HCT116 (cell line): ENCODE measurements at regions not wholly inside any gene's neighbourhood (a gene's known extent, or its start where the extent isn't known, plus 50 kb on each side); places are given as distances from the start of the nearest gene placed in this dataset.
A peak's percentile ranks its signal among the peaks of the same experiment; 100 is the strongest.

Experiments
- ATAC-seq: fragments of 200-7000 bp; cut with Tn5 transposase; 2 replicates; pipeline ENCODE4 v1.9.1; 2020; ENCODE audit warnings: mild to moderate bottlenecking, moderate library complexity
- BruUV-seq: library from RNA; stranded (reverse); fragments of 400-500 nt; replicated peaks from 2 replicates; lab custom pipeline; 2021; lab: Mats Ljungman, UMichigan
- CTCF ChIA-PET: fragments of 300-600 bp; sonication (Branson Sonifier 250); formaldehyde crosslinking; loops from one replicate; lab custom pipeline; 2021; ENCODE audit warnings: antibody characterized with exemption; lab: Charles Lee
- POLR2A ChIA-PET: fragments of 300-600, 350-600 bp; sonication (Branson Sonifier 250); formaldehyde crosslinking; loops from one replicate; lab custom pipeline; 2021; ENCODE audit warnings: antibody characterized with exemption; lab: Charles Lee
- RAD21 ChIA-PET, 2 experiments: fragments of 300-600 bp; sonication (Branson Sonifier 250); formaldehyde crosslinking; loops; one replicate each; lab custom pipeline; 2023; ENCODE audit warnings: low total read pairs in 2 of 2; ENCODE audit not compliant: uncharacterized antibody in 2 of 2, unreplicated experiment in 2 of 2, low non-redundant PET in 1 of 2; lab: Charles Lee
- DNase-seq: peaks from one replicate; pipeline ENCODE4 v3.0.0-alpha.2; 2010; ENCODE audit warnings: low read depth, low spot score
- H2AFZ ChIP-seq: fragments of 200-600 bp; shearing (Covaris generic), sonication (generic); 2 replicates; pipeline ENCODE4 v1.6.1; 2017; ENCODE audit warnings: low read depth, mixed run types, mixed read lengths, antibody characterized with exemption, low read length; ENCODE audit not compliant: poor library complexity, severe bottlenecking
- H3K27ac ChIP-seq: 2 replicates; pipeline ENCODE4 v1.5.1; 2012; ENCODE audit warnings: low read depth, low read length
- H3K27me3 ChIP-seq: fragments of 200-600 bp; sonication (generic); 2 replicates; pipeline ENCODE4 v1.6.1; 2016; ENCODE audit warnings: mixed run types, low read length, mixed read lengths; ENCODE audit not compliant: insufficient read depth
- H3K36me3 ChIP-seq, 2 experiments: fragments of 200-500 bp in 1 of 2; fragments of 200-600 bp in 1 of 2; sonication (Bioruptor generic) in 1 of 2; sonication (generic) in 1 of 2; 2 replicates each; pipeline versions ENCODE4 v1.5.1 to v1.6.1; 2014 to 2016; ENCODE audit warnings: low read length in 2 of 2, inconsistent platforms in 1 of 2, mixed read lengths in 1 of 2, mixed run types in 1 of 2; ENCODE audit not compliant: insufficient read depth in 2 of 2, control insufficient read depth in 1 of 2
- H3K4me1 ChIP-seq, 2 experiments: fragments of 200-600 bp in 1 of 2; sonication (generic) in 1 of 2; 2 replicates each; pipeline versions ENCODE4 v1.5.1 to v1.6.1; 2012 to 2017; ENCODE audit warnings: low read length in 2 of 2, inconsistent platforms in 1 of 2, mild to moderate bottlenecking in 1 of 2, mixed read lengths in 1 of 2, mixed run types in 1 of 2, moderate library complexity in 1 of 2; ENCODE audit not compliant: insufficient read depth in 2 of 2, control insufficient read depth in 1 of 2
- H3K4me2 ChIP-seq: fragments of 200-600 bp; sonication (generic); 2 replicates; pipeline ENCODE4 v1.6.1; 2017; ENCODE audit warnings: mixed run types, low read length, mixed read lengths
- H3K4me3 ChIP-seq, 2 experiments: fragments of 200-600 bp in 1 of 2; sonication (generic) in 1 of 2; replicated peaks in 1 of 2; 2 replicates each; pipeline ENCODE4 v1.5.1; 2011 to 2016; ENCODE audit warnings: low read length in 2 of 2, control low read depth in 1 of 2, low read depth in 1 of 2, mild to moderate bottlenecking in 1 of 2, mixed read lengths in 1 of 2, mixed run types in 1 of 2
- H3K79me2 ChIP-seq: fragments of 200-600 bp; sonication (generic); 2 replicates; pipeline ENCODE4 v1.6.1; 2017; ENCODE audit warnings: mild to moderate bottlenecking, mixed run types, low read length, moderate library complexity, mixed read lengths; ENCODE audit not compliant: insufficient read depth
- H3K9ac ChIP-seq: fragments of 200-600 bp; sonication (generic); 2 replicates; pipeline ENCODE4 v1.6.1; 2016; ENCODE audit warnings: low read length, mixed read lengths
- H3K9me2 ChIP-seq: fragments of 200-600 bp; sonication (generic), shearing (Covaris generic); 2 replicates; pipeline ENCODE4 v1.6.1; 2017; ENCODE audit warnings: mixed run types, mild to moderate bottlenecking, moderate library complexity; ENCODE audit not compliant: insufficient read depth
- H3K9me3 ChIP-seq, 2 experiments: fragments of 200-500 bp in 1 of 2; fragments of 200-600 bp in 1 of 2; sonication (Bioruptor generic) in 1 of 2; sonication (generic) in 1 of 2; 2 replicates each; pipeline ENCODE4 v1.6.1; 2014 to 2017; ENCODE audit warnings: low read length in 2 of 2, mixed read lengths in 2 of 2, inconsistent platforms in 1 of 2, low read depth in 1 of 2, mild to moderate bottlenecking in 1 of 2, mixed run types in 1 of 2, moderate library complexity in 1 of 2; ENCODE audit not compliant: control insufficient read depth in 1 of 2, insufficient read depth in 1 of 2
- H4K20me1 ChIP-seq: fragments of 200-600 bp; sonication (generic), shearing (Covaris generic); 2 replicates; pipeline ENCODE4 v1.6.1; 2017; ENCODE audit warnings: mixed run types, mild to moderate bottlenecking, moderate library complexity; ENCODE audit not compliant: insufficient read depth
- ATF3 ChIP-seq: IDR thresholded peaks from 2 replicates; pipeline ENCODE4 v1.6.1; 2012
- CBX3 ChIP-seq: IDR thresholded peaks from 2 replicates; pipeline ENCODE4 v1.6.1; 2012; ENCODE audit warnings: low read depth
- FOSL1 ChIP-seq: IDR thresholded peaks from 2 replicates; pipeline ENCODE4 v1.6.1; 2012; ENCODE audit warnings: low read depth
- ZBTB33 ChIP-seq: IDR thresholded peaks from 2 replicates; pipeline ENCODE4 v1.6.1; 2011; ENCODE audit warnings: mild to moderate bottlenecking, low read length, moderate library complexity; ENCODE audit not compliant: insufficient replicate concordance; ENCODE audit errors: extremely low read depth
- intact Hi-C: fragments of 100-400 bp; cut with micrococcal nuclease; formaldehyde crosslinking; loops from 2 replicates; pipeline ENCODE4 v1.10.0; 2022

GRCh38 chr10:45495438-45496152 lies 121.6 kb downstream of the ALOX5 start:
- ATAC-seq, result no peak
- no peaks in the 10 kb centered on the region for H3K9me2 ChIP-seq
- TF ChIP-seq ZBTB33 (no peak), CBX3 (peak; percentile 61; the same call in 1 of the 2 replicates), FOSL1 (peak; percentile 17; the same call in 1 of the 2 replicates), ATF3 (no peak)
- no peaks in the 10 kb centered on the region for H3K79me2 ChIP-seq
- no peaks in the 10 kb centered on the region for H3K27me3 ChIP-seq
- no peak overlapping the region for H3K4me3 ChIP-seq
- H3K4me1 ChIP-seq, result no peaks in the 10 kb centered on the region
- CTCF ChIA-PET, result no interaction called here
- DNase-seq, result peak; percentile 6
- H4K20me1 ChIP-seq, result no peaks in the 10 kb centered on the region
- H3K36me3 ChIP-seq, result no peaks in the 10 kb centered on the region
- no peak overlapping the region for H3K9ac ChIP-seq
- no TSS peak for BruUV-seq
- no peak overlapping the region for H3K27ac ChIP-seq
- H2AFZ ChIP-seq, result no peak overlapping the region
- RAD21 ChIA-PET, result no interaction called here
- H3K4me2 ChIP-seq, result no peak overlapping the region
- POLR2A ChIA-PET, result no interaction called here
- intact Hi-C loops, result no loop called here
- no peaks in the 10 kb centered on the region; a peak in 1 of 4 replicates for H3K9me3 ChIP-seq
